Smooth muscle cell (in vitro differentiated cells): ENCODE measurements at regions not wholly inside any gene's neighbourhood (a gene's known extent, or its start where the extent isn't known, plus 50 kb on each side); places are given as distances from the start of the nearest gene placed in this dataset.

Source experiments
- DNase-seq: peaks from one replicate; lab custom pipeline; 2025; ENCODE audit not compliant: unreplicated experiment; lab: John Stamatoyannopoulos, UW
- H2AFZ ChIP-seq: fragments of 200-600 bp; sonication (generic); 2 replicates; pipeline ENCODE4 v1.6.0; 2016; ENCODE audit warnings: antibody characterized with exemption, low read depth, mild to moderate bottlenecking
- H3F3A ChIP-seq: fragments of 200-600 bp; sonication (generic); 2 replicates; pipeline ENCODE4 v1.6.0; 2017; ENCODE audit warnings: antibody characterized with exemption, low read depth
- H3K27ac ChIP-seq: fragments of 200-600 bp; sonication (generic); 2 replicates; pipeline ENCODE4 v1.5.1; 2016; ENCODE audit warnings: low read depth, mild to moderate bottlenecking
- H3K27me3 ChIP-seq: fragments of 200-600 bp; sonication (generic); 2 replicates; pipeline ENCODE4 v1.6.1; 2016; ENCODE audit warnings: low read depth, mild to moderate bottlenecking
- H3K36me3 ChIP-seq: fragments of 200-600 bp; sonication (generic); 2 replicates; pipeline ENCODE4 v1.5.1; 2016; ENCODE audit warnings: low read depth
- H3K4me1 ChIP-seq: fragments of 200-600 bp; sonication (generic); 2 replicates; pipeline ENCODE4 v1.5.1; 2016; ENCODE audit warnings: low read depth
- H3K4me2 ChIP-seq: fragments of 200-600 bp; sonication (generic); 2 replicates; pipeline ENCODE4 v1.6.0; 2016; ENCODE audit warnings: mild to moderate bottlenecking
- H3K4me3 ChIP-seq: fragments of 200-600 bp; sonication (generic); 2 replicates; pipeline ENCODE4 v1.5.1; 2016; ENCODE audit warnings: mild to moderate bottlenecking
- H3K79me2 ChIP-seq: fragments of 200-600 bp; sonication (generic); 2 replicates; pipeline ENCODE4 v1.6.0; 2016; ENCODE audit warnings: low read depth, mild to moderate bottlenecking
- H3K9ac ChIP-seq: fragments of 200-600 bp; sonication (generic); 2 replicates; pipeline ENCODE4 v1.6.0; 2016; ENCODE audit warnings: low read depth
- H3K9me3 ChIP-seq: fragments of 200-600 bp; sonication (generic); replicated peaks from 2 replicates; pipeline ENCODE4 v1.5.1; 2016; ENCODE audit warnings: low read depth
- H4K20me1 ChIP-seq: fragments of 200-600 bp; sonication (generic); 2 replicates; pipeline ENCODE4 v1.6.0; 2016; ENCODE audit warnings: low read depth
- WGBS: methylation state at CpG from one replicate; pipeline ENCODE4 v1.1.7; 2016; ENCODE audit warnings: low lambda C conversion rate; 5-methylcytosine and 5-hydroxymethylcytosine counted together
- TF ChIP-seq, protein P1 (sequence below): fragments of 200-600 bp; sonication (generic); IDR thresholded peaks from 2 replicates; pipeline ENCODE4 v1.5.1; 2017; ENCODE audit warnings: borderline replicate concordance, mild to moderate bottlenecking, antibody characterized with exemption; ENCODE audit not compliant: insufficient read depth, poor library complexity, severe bottlenecking

DNA sequence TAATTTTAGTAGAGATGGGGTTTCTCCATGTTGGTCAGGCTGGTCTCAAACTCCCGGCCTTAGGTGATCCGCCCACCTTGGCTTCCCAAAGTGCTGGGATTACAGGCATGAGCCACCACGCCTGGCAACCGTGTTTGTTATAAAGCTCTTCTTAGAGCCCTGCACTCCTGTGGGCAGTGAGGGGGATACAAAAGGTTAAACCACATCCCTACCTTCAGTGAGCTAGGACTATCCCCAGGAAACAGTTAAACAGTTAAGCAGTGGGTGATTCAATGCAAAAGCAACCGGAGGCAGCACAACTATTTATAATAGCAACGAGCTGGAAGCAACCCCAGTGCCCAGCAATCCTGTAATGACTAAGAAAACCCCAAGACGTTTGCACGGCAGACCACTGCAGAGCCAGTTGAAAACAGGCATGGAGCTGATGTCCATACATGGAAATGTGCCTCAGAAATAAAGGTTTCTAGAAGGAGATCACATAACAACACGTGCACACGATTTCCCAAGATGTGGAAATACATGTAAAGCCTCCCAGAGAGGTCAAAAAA is 107.2 kb upstream of the LYZL2 start:
- Histone ChIP-seq H4K20me1 (no peaks in the 10 kb centered on the region), H3K27ac (peak overlapping the region; percentile 86), H3K36me3 (no peaks in the 10 kb centered on the region), H3K4me1 (no peaks in the 10 kb centered on the region), H3K79me2 (no peaks in the 10 kb centered on the region), H3K9ac (peak overlapping the region; percentile 33), H3K4me3 (no peak overlapping the region), H3F3A (no peaks in the 10 kb centered on the region), H2AFZ (no peak overlapping the region), H3K4me2 (no peak overlapping the region), H3K9me3 (no peaks in the 10 kb centered on the region), H3K27me3 (no peaks in the 10 kb centered on the region)
- DNase-seq: peak; percentile 19
- 27% methylated on average over 10 of the region's 10 CpGs for WGBS
- TF ChIP-seq, protein P1, sequence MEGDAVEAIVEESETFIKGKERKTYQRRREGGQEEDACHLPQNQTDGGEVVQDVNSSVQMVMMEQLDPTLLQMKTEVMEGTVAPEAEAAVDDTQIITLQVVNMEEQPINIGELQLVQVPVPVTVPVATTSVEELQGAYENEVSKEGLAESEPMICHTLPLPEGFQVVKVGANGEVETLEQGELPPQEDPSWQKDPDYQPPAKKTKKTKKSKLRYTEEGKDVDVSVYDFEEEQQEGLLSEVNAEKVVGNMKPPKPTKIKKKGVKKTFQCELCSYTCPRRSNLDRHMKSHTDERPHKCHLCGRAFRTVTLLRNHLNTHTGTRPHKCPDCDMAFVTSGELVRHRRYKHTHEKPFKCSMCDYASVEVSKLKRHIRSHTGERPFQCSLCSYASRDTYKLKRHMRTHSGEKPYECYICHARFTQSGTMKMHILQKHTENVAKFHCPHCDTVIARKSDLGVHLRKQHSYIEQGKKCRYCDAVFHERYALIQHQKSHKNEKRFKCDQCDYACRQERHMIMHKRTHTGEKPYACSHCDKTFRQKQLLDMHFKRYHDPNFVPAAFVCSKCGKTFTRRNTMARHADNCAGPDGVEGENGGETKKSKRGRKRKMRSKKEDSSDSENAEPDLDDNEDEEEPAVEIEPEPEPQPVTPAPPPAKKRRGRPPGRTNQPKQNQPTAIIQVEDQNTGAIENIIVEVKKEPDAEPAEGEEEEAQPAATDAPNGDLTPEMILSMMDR: no peak

DNA sequence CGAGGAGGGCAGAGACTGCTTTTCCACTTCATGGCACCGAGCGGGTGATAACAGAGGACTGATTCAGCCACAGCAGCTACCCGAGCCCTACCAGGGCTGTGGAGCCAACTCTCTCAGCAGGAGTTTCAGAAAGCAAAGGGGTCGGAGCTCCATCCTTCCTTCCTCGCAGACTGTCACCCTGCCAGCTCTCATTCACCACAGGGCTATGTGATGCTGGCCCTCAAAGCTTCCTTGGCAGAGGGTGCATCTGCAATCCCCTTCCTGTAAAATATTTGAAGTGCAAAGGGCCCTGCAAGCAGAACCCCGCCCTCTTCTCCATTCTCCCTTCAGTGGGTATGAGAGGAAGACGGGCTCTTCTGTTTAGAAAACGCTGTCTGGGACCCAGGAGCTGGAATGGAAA is 105.3 kb upstream of the LYZL2 start:
- Histone ChIP-seq H3K27ac (no peak overlapping the region), H3K4me2 (no peak overlapping the region), H3K79me2 (no peaks in the 10 kb centered on the region), H3K4me1 (no peaks in the 10 kb centered on the region), H4K20me1 (no peaks in the 10 kb centered on the region), H3F3A (no peaks in the 10 kb centered on the region), H3K27me3 (no peaks in the 10 kb centered on the region), H3K9ac (no peak overlapping the region), H3K9me3 (no peaks in the 10 kb centered on the region), H3K4me3 (no peak overlapping the region), H2AFZ (no peak overlapping the region), H3K36me3 (no peaks in the 10 kb centered on the region)
- DNase-seq: no peak
- TF ChIP-seq, protein P1: no peak
- 61% methylated on average over 9 of the region's 9 CpGs for WGBS

DNA sequence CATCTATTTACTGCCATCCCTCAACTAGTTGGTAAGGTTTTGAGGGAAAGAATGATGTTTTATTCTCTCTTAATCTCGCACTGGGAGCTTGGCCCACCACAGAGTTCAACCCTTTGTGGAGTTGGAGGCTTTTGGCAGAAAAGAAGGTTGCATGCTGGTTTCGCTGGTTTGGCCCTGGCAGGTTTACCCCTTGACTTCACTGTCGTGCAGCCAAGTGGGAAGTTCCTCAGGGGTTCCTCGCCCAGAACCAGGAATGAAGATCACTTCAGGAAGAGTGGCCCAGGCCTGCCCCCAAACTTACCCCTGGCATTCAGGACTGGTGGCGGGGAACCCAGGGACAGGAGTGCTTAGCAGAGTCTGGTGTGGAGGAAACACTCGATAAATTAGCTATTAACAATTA is 103.1 kb upstream of the LYZL2 start:
- no peak overlapping the region for H3K27ac ChIP-seq
- H3K36me3 ChIP-seq: no peaks in the 10 kb centered on the region
- no peaks in the 10 kb centered on the region for H3F3A ChIP-seq
- no peak overlapping the region for H2AFZ ChIP-seq
- no peak overlapping the region for H3K4me3 ChIP-seq
- TF ChIP-seq, protein P1: no peak
- no peak overlapping the region for H3K4me2 ChIP-seq
- 96% methylated on average over 6 of the region's 6 CpGs for WGBS
- no peaks in the 10 kb centered on the region for H4K20me1 ChIP-seq
- H3K9ac ChIP-seq: no peak overlapping the region
- no peaks in the 10 kb centered on the region for H3K4me1 ChIP-seq
- no peaks in the 10 kb centered on the region for H3K9me3 ChIP-seq
- no peaks in the 10 kb centered on the region for H3K79me2 ChIP-seq
- no peak for DNase-seq
- no peaks in the 10 kb centered on the region for H3K27me3 ChIP-seq

DNA sequence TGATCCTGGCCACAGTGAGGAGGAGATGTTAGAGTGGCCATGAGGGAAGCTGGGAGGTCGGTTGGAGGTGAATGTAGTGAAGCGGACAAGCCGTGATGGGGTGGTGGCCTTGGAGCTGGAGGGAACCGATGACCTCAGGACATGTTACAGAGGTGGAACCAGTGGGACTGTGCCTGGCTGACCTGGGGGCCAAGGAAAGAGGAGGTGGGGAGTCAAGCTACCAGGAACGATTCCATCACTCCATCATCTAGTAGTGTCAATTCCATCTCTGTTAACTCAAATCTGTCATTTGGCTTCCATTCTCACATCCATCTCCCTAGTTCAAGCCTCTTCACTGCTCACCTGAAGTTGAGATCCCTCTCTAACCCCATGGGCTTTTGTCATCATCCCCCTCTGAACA is 102.4 kb upstream of the LYZL2 start:
- no peak overlapping the region for H2AFZ ChIP-seq
- no peak overlapping the region for H3K4me3 ChIP-seq
- no peaks in the 10 kb centered on the region for H3K27me3 ChIP-seq
- no peak overlapping the region for H3K4me2 ChIP-seq
- H3K36me3 ChIP-seq: no peaks in the 10 kb centered on the region
- no peak overlapping the region for H3K27ac ChIP-seq
- no peaks in the 10 kb centered on the region for H3K9me3 ChIP-seq
- no peaks in the 10 kb centered on the region for H3K79me2 ChIP-seq
- TF ChIP-seq, protein P1: no peak
- H4K20me1 ChIP-seq: no peaks in the 10 kb centered on the region
- H3K9ac ChIP-seq: no peak overlapping the region
- WGBS: 94% methylated on average over 5 of the region's 5 CpGs
- no peaks in the 10 kb centered on the region for H3K4me1 ChIP-seq
- H3F3A ChIP-seq: no peaks in the 10 kb centered on the region
- no peak for DNase-seq
